Stimulated activated CD4-positive, alpha-beta T cell treated with anti-CD3 and anti-CD28 coated beads, Interleukin-1b, Interleukin-23, amount 100 ng/mL, for 4 hours (primary cell): ENCODE measurements at regions not wholly inside any gene's neighbourhood (a gene's known extent, or its start where the extent isn't known, plus 50 kb on each side); places are given as distances from the start of the nearest gene placed in this dataset.

Experiments
- DNase-seq, 2 donors: peaks; one replicate each; pipeline ENCODE4 v3.0.0-alpha.2; 2020; ENCODE audit warnings: low read depth in 2 of 2

- no peak for DNase-seq
Measured at GRCh38 chr2:11016735-11017388, 105.1 kb downstream of the KCNF1 start.

- DNase-seq: no peak
Measured at GRCh38 chr2:11017921-11018320, 106.2 kb downstream of the KCNF1 start.

- DNase-seq: no peak
Measured at GRCh38 chr2:11018651-11019185, 107.0 kb downstream of the KCNF1 start.

GRCh38 chr2:11019614-11020013 lies 107.9 kb downstream of the KCNF1 start:
- DNase-seq: no peak

GRCh38 chr2:11022064-11022463 lies 110.3 kb downstream of the KCNF1 start:
- DNase-seq: no peak

GRCh38 chr2:11022591-11023273 lies 111.0 kb downstream of the KCNF1 start:
- no peak for DNase-seq

GRCh38 chr2:11023326-11024258 lies 111.9 kb downstream of the KCNF1 start:
- no peak for DNase-seq

- no peak for DNase-seq
Measured at GRCh38 chr2:11024259-11024645, 112.5 kb downstream of the KCNF1 start.

- no peak for DNase-seq
Measured at GRCh38 chr2:11024687-11025086, 113.0 kb downstream of the KCNF1 start.

GRCh38 chr2:11026286-11026921 lies 114.7 kb downstream of the KCNF1 start:
- no peak for DNase-seq

GRCh38 chr2:11027195-11027594 lies 115.5 kb downstream of the KCNF1 start:
- no peak for DNase-seq

- DNase-seq: no peak
Measured at GRCh38 chr2:11028407-11028916, 116.7 kb downstream of the KCNF1 start.

GRCh38 chr2:11029136-11029535 lies 117.4 kb downstream of the KCNF1 start:
- DNase-seq: no peak

- no peak for DNase-seq
Measured at GRCh38 chr2:11030036-11030435, 118.3 kb downstream of the KCNF1 start.

GRCh38 chr2:11030909-11031308 lies 119.2 kb downstream of the KCNF1 start:
- no peak for DNase-seq

GRCh38 chr2:11031876-11032275 lies 120.1 kb downstream of the KCNF1 start:
- no peak for DNase-seq

GRCh38 chr2:11032396-11032795 lies 120.7 kb downstream of the KCNF1 start:
- DNase-seq: no peak

GRCh38 chr2:11033114-11033513 lies 121.4 kb downstream of the KCNF1 start:
- DNase-seq: no peak

- DNase-seq: no peak
Measured at GRCh38 chr2:11038641-11039040, 116.6 kb upstream of the SLC66A3 start.

- no peak for DNase-seq
Measured at GRCh38 chr2:11040992-11041391, 114.3 kb upstream of the SLC66A3 start.

GRCh38 chr2:11042841-11043240 lies 112.4 kb upstream of the SLC66A3 start:
- DNase-seq: no peak

- no peak for DNase-seq
Measured at GRCh38 chr2:11043245-11043644, 112.0 kb upstream of the SLC66A3 start.
